ENCODE measurements at regions not wholly inside any gene's neighbourhood (a gene's known extent, or its start where the extent isn't known, plus 50 kb on each side); places are given as distances from the start of the nearest gene placed in this dataset.

- TF ChIP-seq CTCF (IDR thresholded peaks at IDR 0.05) (no peak), POLR2A (IDR thresholded peaks at IDR 0.05) (no peak), EP300 (IDR thresholded peaks at IDR 0.05) (no peak), POLR2AphosphoS5 (IDR thresholded peaks at IDR 0.05) (no peak)
These were observed 1026.8 kb upstream of the NR2F2 start for GRCh38 chr15:95303713-95304112.
